Stimulated activated memory B cell treated with anti-CD40 and anti-IgM and Interleukin-4, amounts not matched to agents 10 μg/mL and 1 μg/mL and 100 μg/mL, for 72 hours (primary cell): ENCODE measurements at regions not wholly inside any gene's neighbourhood (a gene's known extent, or its start where the extent isn't known, plus 50 kb on each side); places are given as distances from the start of the nearest gene placed in this dataset.
"Not testable (repeated sequence)": the region's sequence is repeated elsewhere in the genome, so short reads cannot be mapped to it uniquely, and the experiment has no call there.

Experiments
- ATAC-seq: fragments of 150-1000 bp; cut with Tn5 transposase; 2 replicates; pipeline ENCODE4 v1.10.0; 2021
- H3K27ac Mint-ChIP-seq: one replicate; pipeline ENCODE4 v1.8.0; 2022; ENCODE audit warnings: mild to moderate bottlenecking, mixed read lengths
- H3K27me3 Mint-ChIP-seq: one replicate; pipeline ENCODE4 v1.8.0; 2022; ENCODE audit warnings: mixed read lengths
- H3K36me3 Mint-ChIP-seq: one replicate; pipeline ENCODE4 v1.8.0; 2022; ENCODE audit warnings: mixed read lengths
- H3K4me1 Mint-ChIP-seq: one replicate; pipeline ENCODE4 v1.8.0; 2022; ENCODE audit warnings: mixed read lengths
- H3K4me3 Mint-ChIP-seq: one replicate; pipeline ENCODE4 v1.8.0; 2022; ENCODE audit warnings: mild to moderate bottlenecking, moderate library complexity, mixed read lengths
- H3K9me3 Mint-ChIP-seq: one replicate; pipeline ENCODE4 v1.8.0; 2022; ENCODE audit warnings: mixed read lengths

DNA sequence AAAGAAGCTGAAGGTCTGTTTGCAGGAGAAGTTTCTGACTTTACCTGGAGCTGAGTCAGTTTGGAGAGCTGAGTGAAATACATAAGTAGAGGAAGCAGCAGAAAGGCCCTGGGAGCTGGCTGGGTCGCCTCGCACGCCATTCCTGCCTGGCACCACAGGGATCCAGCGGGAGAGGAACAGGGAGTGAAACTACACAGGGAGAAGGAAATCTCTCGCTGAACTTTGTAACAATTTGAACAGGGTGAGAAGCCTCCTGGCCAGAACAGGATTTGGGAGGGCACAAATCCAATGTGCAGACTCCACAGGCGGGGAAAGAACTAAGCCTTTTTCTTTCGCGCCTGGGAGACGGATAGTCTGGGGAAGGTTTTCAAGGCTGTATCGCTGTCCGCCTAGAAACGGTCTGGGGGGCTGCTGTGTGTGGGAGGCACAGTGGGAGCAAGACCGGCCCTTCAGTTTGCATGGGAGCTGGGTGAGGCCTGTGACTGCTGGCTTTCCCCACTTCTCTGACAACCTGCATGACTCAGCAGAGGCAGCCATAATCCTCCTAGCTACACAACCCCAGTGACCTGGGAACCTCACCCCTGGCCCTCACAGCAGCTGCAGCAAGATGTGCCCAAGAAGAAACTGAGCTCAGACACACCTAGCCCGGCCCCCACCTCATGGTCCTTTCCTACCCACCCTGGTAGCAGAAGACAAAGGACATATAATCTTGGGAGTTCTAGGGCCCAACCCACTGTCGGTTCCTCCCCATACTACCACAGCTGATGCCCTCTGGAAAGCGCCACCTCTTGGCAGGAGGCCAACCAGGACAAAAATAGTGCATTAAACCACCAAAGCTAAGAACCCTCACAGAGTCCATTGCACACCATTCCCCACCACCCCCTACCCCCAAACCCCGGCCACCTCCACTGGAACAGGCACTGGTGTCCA lies 778.6 kb downstream of the KCNJ2 start:
- H3K9me3 Mint-ChIP-seq, result peaks cover 27% of the 10 kb centered on the region
- H3K4me3 Mint-ChIP-seq, result no peak overlapping the region
- H3K27me3 Mint-ChIP-seq, result no peaks in the 10 kb centered on the region
- H3K36me3 Mint-ChIP-seq, result no peaks in the 10 kb centered on the region
- no peak for ATAC-seq
- H3K4me1 Mint-ChIP-seq, result no peaks in the 10 kb centered on the region
- H3K27ac Mint-ChIP-seq, result no peak overlapping the region

DNA sequence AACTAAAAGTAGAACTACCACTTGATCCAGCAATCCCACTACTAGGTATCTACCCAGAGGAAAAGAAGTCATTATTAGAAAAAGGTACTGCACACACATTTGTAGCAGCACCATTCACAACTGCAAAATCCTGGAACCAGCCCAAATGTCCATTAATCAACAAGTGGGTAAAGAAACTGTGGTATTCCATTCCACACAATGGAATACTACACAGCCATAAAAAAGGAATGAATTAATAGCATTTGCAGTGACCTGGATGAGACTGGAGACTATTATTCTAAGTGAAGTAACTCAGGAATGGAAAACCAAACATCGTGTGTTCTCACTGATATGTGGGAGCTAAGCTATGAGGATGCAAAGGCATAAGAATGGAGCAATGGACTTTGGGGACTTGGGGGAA lies 783.8 kb downstream of the KCNJ2 start:
- not testable (repeated sequence) for H3K27me3 Mint-ChIP-seq, H3K4me3 Mint-ChIP-seq, H3K27ac Mint-ChIP-seq, ATAC-seq, H3K36me3 Mint-ChIP-seq, H3K4me1 Mint-ChIP-seq
- H3K9me3 Mint-ChIP-seq, result peaks cover 21% of the 10 kb centered on the region

DNA sequence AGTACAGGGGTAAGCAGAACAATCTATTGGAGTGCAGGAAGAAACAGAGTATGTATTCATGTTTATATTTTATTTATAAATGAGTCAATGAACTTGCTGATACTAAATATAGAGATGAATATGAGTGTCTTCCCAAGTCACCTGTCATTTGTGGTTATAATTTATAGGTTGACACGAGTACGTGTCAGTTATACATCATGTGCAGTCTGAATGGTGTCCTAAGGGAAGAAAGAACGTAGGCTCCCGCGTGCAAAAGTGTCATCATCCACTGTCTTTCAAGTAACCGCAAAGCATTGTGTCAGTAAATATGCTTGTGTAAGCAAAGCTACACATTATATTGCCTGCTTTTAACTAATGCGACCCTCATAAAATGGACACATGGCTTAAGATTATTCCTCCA lies 786.1 kb downstream of the KCNJ2 start:
- no peak for ATAC-seq
- H3K9me3 Mint-ChIP-seq, result peaks cover 14% of the 10 kb centered on the region
- no peaks in the 10 kb centered on the region for H3K27me3 Mint-ChIP-seq
- no peaks in the 10 kb centered on the region for H3K4me1 Mint-ChIP-seq
- no peak overlapping the region for H3K4me3 Mint-ChIP-seq
- no peaks in the 10 kb centered on the region for H3K36me3 Mint-ChIP-seq
- H3K27ac Mint-ChIP-seq, result no peak overlapping the region

DNA sequence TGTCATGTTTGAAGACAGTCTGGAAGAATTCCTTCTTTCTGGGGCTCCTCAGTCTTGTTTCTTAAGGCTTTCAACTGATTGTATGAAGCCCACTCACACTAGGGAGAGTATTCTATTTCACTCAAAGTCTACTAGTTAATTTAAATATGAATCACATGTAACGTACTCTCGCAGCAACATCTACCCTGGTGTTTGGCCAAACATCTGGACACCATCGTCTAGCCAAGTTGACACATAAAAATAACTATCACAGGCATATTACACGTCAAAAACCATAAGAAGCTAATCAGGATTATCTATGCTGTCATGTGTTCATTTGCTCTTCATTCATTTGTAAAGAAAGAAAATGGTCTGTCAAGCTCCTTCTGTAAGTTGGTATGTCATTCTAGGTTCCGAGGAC lies 787.4 kb downstream of the KCNJ2 start:
- Mint-ChIP-seq H3K4me3 (no peak overlapping the region), H3K4me1 (no peaks in the 10 kb centered on the region)

DNA sequence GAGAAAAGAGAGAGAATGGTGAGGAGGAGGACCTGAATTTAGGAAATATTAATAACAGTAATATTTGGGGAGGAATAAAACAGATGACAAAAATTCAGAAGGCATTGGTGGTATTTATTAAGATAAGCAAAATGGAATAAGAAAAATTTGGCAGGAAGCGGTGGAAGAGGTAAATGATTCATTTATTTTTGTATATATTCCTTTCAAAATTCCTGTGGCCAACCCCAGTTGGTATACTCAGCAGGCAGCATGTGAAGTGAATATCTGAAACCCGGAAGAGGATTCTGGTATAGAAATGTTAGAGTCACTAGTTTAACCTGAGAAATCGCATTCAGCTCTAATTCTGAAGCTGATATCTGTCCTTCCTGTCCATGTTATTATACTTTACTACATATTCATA lies 792.0 kb downstream of the KCNJ2 start:
- no peak for ATAC-seq
- Mint-ChIP-seq H3K36me3 (no peaks in the 10 kb centered on the region), H3K4me3 (no peak overlapping the region), H3K9me3 (peaks cover 3% of the 10 kb centered on the region), H3K27me3 (no peaks in the 10 kb centered on the region), H3K4me1 (no peaks in the 10 kb centered on the region), H3K27ac (no peak overlapping the region)

More for the DNA sequence above, 787.4 kb downstream of the KCNJ2 start:
- H3K27me3 Mint-ChIP-seq, result no peaks in the 10 kb centered on the region
- no peak overlapping the region for H3K27ac Mint-ChIP-seq
- ATAC-seq, result no peak
- H3K9me3 Mint-ChIP-seq, result peaks cover 15% of the 10 kb centered on the region
- no peaks in the 10 kb centered on the region for H3K36me3 Mint-ChIP-seq

DNA sequence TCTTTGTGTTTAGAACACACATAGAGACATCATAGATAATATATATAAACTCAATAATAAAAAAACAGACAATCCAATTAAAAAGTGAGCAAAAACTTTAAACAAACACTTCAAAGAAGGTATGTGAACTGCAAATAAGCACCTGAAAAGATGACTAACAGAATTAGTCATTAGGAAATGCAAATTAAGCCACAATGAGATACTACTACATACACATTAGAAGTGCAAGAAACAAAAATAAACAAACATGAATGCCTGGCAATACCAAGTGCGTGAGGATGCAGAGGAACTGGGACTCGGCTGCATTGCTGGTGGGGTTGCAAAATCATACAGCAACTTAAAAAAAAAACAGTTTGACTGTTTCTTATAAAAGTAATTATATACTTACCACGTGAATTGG lies 799.0 kb downstream of the KCNJ2 start:
- ATAC-seq, result no peak
- H3K4me3 Mint-ChIP-seq, result no peak overlapping the region
- no peaks in the 10 kb centered on the region for H3K4me1 Mint-ChIP-seq
- no peaks in the 10 kb centered on the region for H3K27me3 Mint-ChIP-seq
- peaks cover 6% of the 10 kb centered on the region for H3K9me3 Mint-ChIP-seq
- H3K27ac Mint-ChIP-seq, result no peak overlapping the region
- no peaks in the 10 kb centered on the region for H3K36me3 Mint-ChIP-seq

DNA sequence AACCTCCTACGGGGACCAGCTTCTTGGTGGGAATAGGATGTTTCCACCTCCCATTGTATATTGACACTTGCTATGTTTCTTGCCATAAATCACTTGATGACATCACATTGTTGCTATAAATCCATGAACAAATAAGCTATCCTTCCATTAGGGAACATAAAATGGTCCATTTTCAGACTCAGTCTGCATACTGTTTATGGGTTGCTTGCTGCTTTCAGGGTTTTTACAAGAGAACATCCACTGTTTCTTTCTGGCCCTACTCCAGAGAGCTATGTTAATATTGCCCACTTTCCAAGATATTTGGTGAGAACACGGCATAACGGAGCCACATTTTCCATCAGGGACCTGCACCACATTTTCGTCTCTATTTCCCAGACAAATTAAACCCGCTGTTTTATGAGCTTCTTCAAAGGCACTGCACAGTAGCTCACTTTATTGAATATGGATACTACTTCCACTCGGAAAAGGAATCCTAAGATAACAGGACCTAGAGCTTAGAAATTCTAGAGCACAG lies 800.2 kb downstream of the KCNJ2 start:
- Mint-ChIP-seq H3K36me3 (no peaks in the 10 kb centered on the region), H3K4me1 (no peaks in the 10 kb centered on the region), H3K4me3 (no peak overlapping the region), H3K9me3 (peaks cover 6% of the 10 kb centered on the region), H3K27ac (no peak overlapping the region), H3K27me3 (no peaks in the 10 kb centered on the region)
- no peak for ATAC-seq

DNA sequence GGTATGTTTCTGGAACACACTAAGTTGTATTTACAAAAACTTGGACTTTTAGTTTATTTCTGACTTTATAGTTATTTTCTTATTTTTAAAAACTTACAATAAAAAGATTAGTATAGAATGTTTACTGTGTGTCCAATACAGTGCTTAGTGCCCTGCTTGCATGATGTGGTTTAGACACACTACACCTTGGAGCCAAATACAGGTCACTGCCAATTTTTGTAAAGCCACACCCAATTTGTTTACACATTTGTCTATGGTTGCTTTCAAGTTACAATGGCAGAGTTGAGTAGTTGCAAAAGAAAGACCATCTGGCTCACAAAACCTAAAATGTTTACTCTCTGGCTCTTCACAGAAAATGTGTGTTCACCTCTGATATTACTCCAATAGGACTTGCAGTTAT lies 807.1 kb downstream of the KCNJ2 start:
- Mint-ChIP-seq H3K27me3 (no peaks in the 10 kb centered on the region), H3K36me3 (no peaks in the 10 kb centered on the region), H3K4me1 (no peaks in the 10 kb centered on the region), H3K27ac (no peak overlapping the region), H3K4me3 (no peak overlapping the region), H3K9me3 (peaks cover 15% of the 10 kb centered on the region)
- no peak for ATAC-seq

DNA sequence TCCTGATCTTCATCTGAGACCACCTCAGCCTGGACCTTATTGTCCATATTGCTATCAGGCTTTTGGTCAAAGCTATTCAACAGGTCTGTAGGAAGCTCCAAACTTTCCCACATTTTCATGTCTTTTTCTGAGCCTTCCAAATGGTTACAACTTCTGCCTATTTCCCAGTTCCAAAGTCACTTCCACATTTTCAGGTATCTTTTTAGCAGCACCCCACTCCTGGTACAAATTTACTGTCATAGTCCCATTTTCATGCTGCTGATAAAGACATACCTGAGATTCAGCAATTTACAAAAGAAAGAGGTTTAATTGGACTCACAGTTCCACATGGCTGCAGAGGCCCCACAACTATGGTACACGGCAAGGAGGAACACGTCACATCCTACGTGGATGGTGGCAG lies 815.5 kb downstream of the KCNJ2 start:
- ATAC-seq, result no peak
- Mint-ChIP-seq H3K27me3 (no peaks in the 10 kb centered on the region), H3K4me3 (no peak overlapping the region), H3K27ac (no peak overlapping the region), H3K4me1 (no peaks in the 10 kb centered on the region), H3K9me3 (peaks cover 18% of the 10 kb centered on the region), H3K36me3 (no peaks in the 10 kb centered on the region)

DNA sequence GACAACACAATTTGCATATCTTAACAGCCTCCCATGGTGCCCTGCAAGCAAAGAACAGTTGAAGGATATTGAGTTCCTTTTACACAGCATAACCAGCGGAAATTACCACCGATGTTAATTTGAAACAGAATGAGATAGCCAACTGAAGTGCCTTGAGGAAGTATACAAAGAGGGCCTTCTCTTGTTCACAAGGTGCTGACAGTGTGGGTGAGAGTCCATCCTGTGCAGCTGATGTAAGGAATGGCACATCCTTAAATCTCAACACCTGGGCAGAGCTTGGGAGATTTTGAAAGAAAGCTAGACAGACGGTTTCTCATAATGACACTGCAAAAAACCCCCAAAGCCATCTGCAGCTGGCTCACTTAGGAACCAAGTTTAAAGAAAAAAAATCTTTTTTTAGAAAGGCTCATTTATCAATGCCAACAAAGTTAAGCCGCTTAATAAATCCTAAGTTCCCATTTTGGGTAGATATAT lies 818.6 kb downstream of the KCNJ2 start:
- ATAC-seq, result no peak
- no peak overlapping the region for H3K4me3 Mint-ChIP-seq
- no peak overlapping the region for H3K27ac Mint-ChIP-seq
- no peaks in the 10 kb centered on the region for H3K4me1 Mint-ChIP-seq
- no peaks in the 10 kb centered on the region for H3K36me3 Mint-ChIP-seq
- H3K9me3 Mint-ChIP-seq, result peaks cover 23% of the 10 kb centered on the region
- H3K27me3 Mint-ChIP-seq, result no peaks in the 10 kb centered on the region

DNA sequence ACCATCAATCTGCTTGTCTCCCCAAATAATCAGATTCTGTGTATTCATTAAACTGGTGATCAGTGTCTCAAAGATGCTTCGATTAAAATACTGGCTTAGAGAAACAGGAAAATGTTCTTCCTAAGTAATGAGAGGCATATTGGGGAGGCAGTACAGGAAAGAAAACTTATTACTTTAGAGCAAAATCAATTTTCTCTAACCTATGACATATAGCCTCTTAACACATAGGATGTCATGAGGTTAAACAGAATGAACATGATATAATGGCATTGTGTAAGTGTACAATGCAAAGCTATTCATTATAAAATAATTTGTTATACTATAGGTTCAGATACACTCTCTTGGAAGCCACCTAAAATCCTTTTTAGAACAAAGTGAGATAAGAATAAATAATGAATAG lies 819.3 kb downstream of the KCNJ2 start:
- H3K27ac Mint-ChIP-seq, result no peak overlapping the region
- H3K9me3 Mint-ChIP-seq, result peaks cover 23% of the 10 kb centered on the region
- ATAC-seq, result no peak
- H3K27me3 Mint-ChIP-seq, result no peaks in the 10 kb centered on the region
- H3K4me3 Mint-ChIP-seq, result no peak overlapping the region
- no peaks in the 10 kb centered on the region for H3K4me1 Mint-ChIP-seq
- H3K36me3 Mint-ChIP-seq, result no peaks in the 10 kb centered on the region

DNA sequence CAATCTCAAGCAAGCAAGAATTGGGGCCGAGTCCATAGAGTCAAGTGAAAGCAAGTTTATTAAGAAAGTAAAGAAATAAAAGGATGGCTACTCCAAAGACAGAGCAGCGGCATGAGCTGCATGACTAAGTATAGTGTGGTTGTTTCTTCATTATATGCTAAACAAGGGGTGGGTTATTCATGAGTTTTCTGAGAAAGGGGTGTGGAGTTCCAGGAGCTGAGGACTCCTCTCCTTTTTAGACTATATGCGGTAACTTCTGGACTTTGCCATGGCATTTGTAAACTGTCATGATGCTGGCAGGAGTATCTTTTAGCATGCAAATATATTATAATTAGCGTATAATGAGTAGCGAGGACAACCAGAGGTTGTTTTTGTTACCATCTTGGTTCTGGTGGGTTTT lies 819.9 kb downstream of the KCNJ2 start:
- Mint-ChIP-seq H3K4me3 (no peak overlapping the region), H3K9me3 (peaks cover 23% of the 10 kb centered on the region), H3K36me3 (no peaks in the 10 kb centered on the region), H3K4me1 (no peaks in the 10 kb centered on the region), H3K27me3 (no peaks in the 10 kb centered on the region), H3K27ac (no peak overlapping the region)
- ATAC-seq, result no peak

DNA sequence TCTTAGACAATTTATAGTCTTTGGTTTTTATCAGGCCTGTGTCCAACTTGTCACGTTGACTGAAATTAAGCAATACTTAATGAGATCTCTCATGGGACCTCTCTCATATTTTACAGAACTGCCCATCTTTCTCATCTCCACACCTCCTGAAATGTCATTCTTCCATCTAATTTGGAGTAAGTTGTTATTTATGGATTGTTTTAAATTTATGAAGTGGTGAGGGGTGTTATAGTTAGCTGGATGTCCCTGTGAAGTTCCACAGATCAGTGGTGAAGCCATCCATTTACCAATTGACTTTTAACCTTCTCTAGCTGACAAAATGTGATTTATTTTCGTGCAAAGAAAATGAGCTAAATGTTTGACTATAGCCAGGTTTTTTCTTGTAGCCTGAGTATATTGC lies 824.9 kb downstream of the KCNJ2 start:
- Mint-ChIP-seq H3K4me3 (no peak overlapping the region), H3K27ac (no peak overlapping the region), H3K9me3 (peaks cover 13% of the 10 kb centered on the region), H3K36me3 (no peaks in the 10 kb centered on the region), H3K27me3 (no peaks in the 10 kb centered on the region), H3K4me1 (no peaks in the 10 kb centered on the region)
- ATAC-seq, result no peak

DNA sequence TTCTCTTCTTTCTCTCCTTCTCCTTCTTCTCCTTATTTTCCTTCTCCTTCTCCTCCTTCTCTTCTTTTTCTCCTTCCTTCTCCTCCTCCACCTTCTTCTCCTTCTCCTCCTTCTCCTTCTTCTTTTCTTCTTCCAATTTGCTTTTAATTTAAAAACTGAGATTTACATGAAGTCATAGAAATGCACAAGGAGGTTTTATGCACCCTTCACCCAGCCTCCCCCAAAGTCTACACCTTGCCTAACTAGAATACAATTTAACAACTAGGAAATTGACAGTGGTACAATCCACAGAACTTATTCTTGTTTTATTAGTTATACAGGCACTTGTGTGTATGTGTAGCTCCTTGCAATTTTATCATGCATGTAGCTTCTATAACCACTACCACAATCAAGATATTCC lies 826.7 kb downstream of the KCNJ2 start:
- Mint-ChIP-seq H3K9me3 (peaks cover 10% of the 10 kb centered on the region), H3K27me3 (no peaks in the 10 kb centered on the region), H3K4me3 (no peak overlapping the region), H3K27ac (no peak overlapping the region), H3K36me3 (no peaks in the 10 kb centered on the region), H3K4me1 (no peaks in the 10 kb centered on the region)
- ATAC-seq, result no peak

DNA sequence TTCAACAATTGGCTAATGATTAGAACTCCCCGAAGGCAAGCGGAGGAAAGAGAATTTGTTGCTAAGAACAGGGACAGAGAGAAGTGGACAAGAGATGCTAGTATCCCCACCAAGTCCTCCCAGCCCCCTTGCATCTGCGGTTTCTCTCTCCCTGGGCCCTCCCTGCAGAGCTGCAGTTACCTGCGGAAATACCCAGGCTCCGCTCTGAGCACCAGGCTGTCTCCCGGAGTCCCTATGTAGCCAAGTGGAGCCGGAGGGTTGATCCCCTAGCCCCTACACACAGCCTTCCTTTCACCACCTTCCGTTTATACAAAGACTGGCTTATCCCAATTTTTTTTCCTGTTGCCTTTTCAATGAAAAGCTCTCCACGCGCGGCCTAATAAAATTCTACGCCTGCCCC lies 834.4 kb downstream of the KCNJ2 start:
- ATAC-seq, result no peak
- Mint-ChIP-seq H3K27ac (no peak overlapping the region), H3K4me1 (no peaks in the 10 kb centered on the region), H3K4me3 (no peak overlapping the region), H3K36me3 (no peaks in the 10 kb centered on the region), H3K27me3 (no peaks in the 10 kb centered on the region), H3K9me3 (peaks cover 6% of the 10 kb centered on the region)

DNA sequence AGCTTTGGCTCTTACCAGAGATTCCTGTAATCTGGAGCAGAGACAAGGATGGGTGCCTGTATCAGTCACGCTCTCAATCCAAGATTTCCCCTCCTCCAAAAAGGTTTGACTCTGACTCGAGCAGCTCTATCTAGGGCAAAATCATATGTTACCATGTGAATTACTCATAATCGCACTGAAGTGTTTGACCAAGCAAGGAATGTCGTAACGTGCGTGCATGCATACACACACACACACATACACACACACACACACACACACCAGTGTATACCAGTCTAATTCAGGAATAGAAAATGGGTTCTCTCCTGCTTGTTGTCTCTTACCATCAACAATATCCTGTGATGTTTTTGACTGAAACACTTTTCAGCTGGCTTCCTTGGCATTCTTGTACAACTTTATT lies 835.1 kb downstream of the KCNJ2 start:
- no peaks in the 10 kb centered on the region for H3K36me3 Mint-ChIP-seq
- H3K27ac Mint-ChIP-seq, result no peak overlapping the region
- H3K4me1 Mint-ChIP-seq, result no peaks in the 10 kb centered on the region
- no peaks in the 10 kb centered on the region for H3K27me3 Mint-ChIP-seq
- ATAC-seq, result no peak
- no peak overlapping the region for H3K4me3 Mint-ChIP-seq
- H3K9me3 Mint-ChIP-seq, result peaks cover 6% of the 10 kb centered on the region
